ENCODE measurements at regions not wholly inside any gene's neighbourhood (a gene's known extent, or its start where the extent isn't known, plus 50 kb on each side); places are given as distances from the start of the nearest gene placed in this dataset.
"Not testable (repeated sequence)": the region's sequence is repeated elsewhere in the genome, so short reads cannot be mapped to it uniquely, and the experiment has no call there.

DNA sequence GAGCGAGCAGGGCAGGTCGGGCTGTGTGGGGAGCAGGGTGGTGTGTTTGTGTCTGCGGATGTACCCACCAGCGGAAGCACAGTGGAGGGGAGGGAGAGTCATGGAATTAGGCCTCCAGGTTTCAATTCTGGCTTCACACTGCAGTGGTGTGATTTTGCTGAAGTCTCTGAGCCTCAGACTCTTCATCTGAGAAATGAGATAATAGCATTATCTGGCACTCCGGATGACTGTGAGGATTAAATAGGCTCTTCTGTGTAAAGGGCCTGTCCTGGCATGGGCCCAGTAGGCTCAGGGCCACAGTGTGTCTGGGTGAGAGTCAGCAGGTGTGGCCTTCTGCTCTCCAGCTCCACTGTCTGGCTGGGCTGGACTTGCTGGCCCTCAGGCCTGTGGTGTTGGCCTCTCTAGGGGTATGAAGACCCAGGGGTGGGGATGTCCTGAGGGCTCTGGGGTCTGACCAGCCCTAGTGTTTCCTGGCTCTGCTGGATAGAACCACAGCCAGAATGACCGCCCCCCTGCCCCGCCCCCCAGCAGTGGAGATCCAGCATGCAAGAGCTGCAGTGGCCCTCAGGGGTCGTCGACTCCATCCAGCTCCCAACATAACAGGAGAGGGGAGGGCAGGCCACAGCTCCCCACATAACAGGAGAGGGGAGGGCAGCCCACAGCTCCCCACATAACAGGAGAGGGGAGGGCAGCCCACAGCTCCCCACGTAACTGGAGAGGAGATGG, 178.6 kb downstream of the RPS24 start:
- no peak for DNase-seq

DNA sequence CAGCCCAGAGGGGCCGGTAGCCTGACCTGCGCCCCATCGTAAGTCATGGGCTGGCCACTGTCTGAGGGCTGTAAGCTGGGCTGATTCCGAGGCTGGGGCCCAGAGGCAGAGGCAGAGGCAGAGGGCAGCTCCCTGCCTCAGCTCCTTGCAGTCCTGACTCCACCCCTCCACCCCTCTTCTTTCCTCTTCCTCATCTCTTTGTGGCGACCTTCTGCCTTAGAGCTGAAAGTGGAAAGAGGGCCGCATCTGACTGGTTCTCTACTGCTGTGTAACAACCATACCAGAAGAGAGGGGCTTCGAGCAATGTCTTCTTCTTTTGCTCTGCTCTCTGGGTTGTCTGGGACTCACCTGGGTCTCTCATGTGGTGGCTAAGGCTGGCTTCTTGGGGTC, 179.1 kb downstream of the RPS24 start:
- no peak for DNase-seq

DNA sequence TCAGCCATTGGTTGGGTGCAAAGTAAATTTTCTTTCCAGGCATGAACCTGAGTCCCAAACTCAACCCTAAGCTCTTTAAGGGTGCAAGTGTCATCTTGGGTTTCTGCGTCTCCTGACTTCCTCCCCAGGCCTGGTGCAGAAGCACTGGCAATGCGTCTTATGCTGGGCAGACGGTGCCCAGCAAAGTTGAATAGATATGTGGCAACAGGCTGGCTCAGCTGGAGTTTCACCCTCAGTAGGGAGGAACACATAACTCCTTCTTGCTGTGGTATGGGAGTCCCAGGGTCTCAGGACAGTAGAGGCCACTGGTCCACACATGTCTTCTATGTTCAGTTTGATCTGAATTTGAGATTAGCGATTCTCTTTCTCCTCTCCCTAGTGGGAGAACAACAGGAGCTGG, 181.3 kb downstream of the RPS24 start:
- peak; percentile 32 for DNase-seq

DNA sequence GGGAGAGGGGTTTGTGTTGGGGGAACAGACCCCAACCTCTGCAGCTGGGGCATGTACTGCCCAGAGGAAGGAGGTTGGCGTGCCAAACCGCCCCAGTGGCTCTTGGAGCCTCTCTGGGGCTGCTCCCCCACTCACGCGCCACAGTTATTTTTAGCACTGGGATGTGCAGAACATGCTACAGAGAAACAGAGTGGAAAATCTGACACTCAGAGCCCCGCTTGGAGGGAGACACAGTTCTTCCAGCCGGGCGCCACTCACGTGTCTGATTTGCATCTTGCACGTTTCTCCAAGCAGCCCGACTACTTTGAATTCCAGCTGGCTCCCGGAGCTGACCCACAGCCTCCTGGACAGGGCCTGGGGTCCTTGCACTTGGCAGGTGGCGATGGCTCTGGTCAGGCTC, 182.0 kb downstream of the RPS24 start:
- peak; percentile 93 for DNase-seq

DNA sequence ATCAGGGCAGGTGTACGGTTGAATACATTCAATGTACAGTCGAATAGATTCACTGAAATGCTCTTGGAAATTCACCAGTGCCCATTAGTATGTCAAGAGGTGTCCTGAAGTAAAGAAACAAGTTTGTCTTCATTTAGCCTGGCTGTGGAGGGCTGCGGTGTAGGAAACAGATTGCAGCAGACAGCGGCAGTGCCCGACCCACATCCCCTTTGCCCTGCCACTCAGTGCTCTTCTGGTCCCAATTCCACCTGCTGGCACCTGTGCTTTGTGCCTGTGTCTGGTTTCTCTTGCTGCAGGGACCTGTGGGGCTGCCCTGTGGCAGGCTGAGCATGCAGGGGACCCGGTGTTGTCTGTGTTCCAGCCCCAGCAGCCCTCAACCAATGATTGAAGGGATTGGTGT, 183.7 kb downstream of the RPS24 start:
- no peak for DNase-seq

DNA sequence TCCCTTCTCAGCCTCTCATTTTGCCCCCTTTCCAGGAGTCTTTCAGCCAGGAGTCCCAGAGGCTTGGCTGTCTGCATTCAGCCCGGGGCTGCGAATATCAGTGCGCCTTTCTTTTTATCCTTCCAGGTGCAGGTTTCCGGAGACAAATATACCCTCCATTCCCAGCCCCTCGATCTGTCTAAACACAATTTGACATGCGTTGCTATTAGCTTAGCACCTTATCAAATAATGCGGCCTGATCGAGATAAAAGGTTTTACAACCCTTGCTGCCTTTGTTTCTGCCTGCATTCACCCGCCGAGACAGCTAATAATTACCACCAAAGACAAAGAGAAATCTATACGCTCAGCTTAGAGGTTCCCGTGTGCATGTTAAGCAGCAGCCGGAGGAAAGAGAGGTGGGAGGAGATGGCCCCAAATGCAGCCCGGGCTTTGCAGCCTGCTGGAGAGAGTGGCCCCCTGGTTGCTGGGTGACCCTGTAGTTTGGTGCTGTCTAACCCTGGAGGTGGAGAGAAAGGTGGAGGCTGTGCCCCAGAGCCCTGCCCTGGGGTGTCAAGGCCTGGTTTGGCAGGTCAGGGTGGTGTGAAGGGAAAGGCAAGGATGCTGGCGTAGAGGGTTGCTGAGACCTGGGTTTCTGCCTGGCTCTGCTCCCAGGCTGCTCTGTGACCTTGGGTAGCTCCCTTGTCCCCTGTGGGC, 185.3 kb downstream of the RPS24 start:
- DNase-seq, result peak; percentile 52

DNA sequence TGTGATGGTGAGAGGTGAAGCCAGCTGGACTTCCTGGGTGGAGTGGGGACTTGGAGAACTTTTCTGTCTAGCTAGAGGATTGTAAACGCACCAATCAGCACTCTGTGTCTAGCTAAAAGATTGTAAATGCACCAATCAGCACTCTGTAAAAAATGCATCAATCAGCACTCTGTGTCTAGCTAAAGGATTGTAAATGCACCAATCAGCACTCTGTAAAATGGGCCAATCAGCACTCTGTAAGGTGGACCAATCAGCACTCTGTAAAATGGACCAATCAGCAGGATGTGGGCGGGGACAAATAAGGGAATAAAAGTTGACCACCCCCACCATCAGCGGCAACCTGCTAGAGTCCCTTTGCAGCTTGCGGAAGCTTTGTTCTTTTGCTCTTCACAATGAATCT, 185.9 kb downstream of the RPS24 start:
- DNase-seq, result not testable (repeated sequence)

DNA sequence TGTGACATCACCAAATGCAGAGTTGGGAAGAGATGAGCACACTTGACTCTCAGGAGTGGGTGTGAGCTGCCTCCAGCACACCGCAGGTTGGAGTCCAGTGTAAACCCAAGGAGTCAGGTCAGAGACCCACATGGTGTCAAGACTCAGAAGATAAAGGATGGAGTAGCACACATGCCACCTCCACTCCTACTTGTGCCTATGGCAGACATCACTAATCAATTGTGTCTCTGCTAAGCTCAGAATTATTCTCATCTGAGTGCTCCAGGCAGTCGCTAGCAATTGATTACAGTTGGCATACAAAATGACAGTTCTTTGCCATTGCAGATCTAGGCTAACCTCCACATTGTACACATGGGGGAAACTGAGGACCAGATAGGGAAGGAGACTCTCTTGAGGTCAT, 187.1 kb downstream of the RPS24 start:
- DNase-seq, result no peak

DNA sequence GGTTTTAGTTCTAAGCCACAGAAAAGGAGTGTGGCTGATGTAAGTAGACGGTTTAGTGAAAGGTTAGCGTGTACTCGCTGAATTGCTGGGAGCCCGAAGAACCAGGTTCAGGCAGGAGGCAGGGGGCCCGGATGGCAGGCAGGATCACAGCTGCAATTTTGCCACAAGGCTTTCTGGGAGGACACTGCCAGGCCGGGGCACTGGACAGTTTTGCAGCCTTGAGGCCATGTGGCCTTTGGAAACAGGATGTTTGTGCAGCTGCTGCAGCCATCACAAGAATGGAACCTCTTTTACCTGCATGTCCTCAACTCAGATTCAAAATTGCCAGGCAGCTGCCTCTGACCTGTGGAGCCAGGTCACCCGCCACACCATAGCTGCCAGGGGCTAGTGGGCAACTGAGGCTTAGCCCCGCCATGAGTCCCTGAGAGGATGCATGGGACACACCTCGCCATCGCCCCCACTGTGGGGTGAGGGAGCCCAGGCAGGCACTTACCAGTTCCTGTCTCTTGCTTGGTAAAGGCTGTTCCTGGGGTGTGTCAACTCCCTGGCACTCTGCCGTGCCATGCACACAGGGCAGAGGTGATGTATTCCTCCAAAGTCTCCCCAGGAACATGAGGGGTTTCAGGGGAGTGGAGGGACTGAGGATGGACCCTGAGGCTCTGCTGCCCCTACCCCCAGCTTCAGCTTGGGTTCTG, 188.6 kb downstream of the RPS24 start:
- no peak for DNase-seq

DNA sequence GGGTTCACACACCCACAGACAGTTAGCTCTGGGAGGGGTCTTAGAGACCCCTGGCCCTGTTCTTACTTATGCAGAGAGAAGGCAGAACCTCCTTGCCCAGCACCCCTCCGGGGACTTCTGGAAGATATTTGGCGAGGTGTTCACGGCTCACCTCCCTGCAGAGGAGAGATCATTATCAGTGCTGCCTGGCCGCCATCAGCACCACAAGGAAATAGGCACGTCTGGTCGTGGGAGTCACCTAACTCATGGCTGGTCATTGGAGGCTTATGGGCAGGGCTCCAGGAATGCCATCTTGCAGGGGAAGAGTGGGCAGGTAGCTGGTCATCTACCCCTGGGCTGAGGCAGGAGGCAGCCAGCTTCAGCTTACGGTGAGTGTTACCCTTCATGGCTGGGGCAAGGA, 189.4 kb downstream of the RPS24 start:
- no peak for DNase-seq

DNA sequence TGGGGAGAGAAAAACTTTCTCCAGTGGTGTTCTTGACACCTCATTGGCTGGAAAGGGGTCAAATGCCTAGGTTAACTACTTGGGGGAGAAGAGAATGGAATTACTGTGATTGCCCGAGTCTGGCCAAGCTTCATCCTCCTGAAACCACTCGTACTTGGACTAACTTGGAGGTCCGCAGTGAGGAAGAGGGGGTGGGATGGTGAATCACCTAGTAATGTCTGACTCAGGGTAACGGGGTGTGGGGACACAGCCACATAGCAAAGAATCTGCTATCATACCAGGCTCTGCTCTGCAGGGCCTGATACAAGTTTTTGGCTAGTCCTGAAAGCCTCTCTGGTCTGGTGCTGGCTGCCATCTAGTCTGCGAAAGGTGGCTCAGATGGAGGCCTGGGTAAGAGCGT, 190.9 kb downstream of the RPS24 start:
- DNase-seq, result no peak

DNA sequence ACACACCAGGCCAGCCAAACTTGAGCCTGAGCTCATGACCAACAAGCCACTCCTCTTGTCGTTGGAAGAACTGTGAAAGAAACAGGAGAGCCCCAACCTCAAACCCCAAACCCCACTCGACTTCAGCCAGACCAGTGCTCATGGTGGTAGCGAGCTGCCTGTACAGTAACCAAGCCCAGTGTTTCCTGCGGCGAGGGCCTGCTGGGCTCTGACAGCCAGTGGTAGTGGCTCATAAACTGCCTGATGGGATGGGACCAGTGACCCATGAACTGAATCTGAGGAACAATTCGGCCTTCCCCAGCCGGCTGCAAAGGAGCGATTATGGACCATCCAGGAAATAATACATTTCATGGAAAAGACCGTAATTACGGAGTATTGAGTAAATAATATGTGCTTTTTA, 191.9 kb downstream of the RPS24 start:
- peak; percentile 72 for DNase-seq

DNA sequence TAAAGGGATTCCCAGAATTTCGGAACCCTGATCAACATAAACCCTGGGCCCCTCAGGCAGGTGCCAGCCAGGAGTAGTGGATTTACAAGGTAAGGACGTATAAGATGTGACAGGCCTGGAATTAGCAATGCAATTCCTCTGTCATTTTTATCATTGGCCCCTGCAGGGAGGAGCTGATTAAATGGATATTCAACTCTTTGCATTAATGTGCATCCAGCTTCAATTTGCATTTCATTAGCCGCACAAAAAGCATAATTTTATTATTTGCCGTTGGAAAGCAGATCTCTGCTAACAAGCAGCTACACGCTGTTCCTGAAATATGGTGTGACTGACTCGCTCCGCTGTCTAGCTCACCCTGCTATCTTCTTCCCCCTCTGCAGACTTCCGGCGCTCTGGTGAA, 195.8 kb downstream of the RPS24 start:
- no peak for DNase-seq

DNA sequence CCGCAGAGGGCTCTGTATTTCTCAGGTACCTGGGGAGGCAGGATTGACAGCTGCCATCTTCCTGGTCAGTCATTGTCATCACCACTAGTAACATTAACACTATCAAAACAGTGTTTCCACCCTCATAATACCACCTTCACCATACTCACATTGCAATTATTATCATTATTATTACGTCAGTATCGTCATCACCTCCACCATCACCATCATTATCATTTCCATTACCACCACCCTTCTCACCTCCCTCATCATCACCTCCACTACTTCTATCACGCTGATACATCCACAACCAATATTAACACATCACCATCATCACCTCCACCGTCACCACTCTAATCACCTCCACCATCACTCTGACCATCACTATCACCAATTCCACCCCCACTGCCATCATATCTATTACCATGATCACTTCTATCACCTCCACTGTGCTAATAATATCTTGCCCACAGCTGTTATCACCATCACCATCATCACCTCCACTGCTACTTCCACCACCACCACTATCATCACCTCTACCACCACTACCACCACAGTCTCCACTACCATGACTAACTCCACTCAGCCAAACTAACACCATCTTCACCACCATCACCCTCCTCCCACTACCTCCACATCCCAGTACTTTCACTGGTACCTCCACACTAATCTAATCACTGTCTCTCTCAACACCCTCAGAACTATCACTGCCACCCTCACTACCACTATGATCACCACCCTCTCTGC, 196.4 kb downstream of the RPS24 start:
- no peak for DNase-seq

DNA sequence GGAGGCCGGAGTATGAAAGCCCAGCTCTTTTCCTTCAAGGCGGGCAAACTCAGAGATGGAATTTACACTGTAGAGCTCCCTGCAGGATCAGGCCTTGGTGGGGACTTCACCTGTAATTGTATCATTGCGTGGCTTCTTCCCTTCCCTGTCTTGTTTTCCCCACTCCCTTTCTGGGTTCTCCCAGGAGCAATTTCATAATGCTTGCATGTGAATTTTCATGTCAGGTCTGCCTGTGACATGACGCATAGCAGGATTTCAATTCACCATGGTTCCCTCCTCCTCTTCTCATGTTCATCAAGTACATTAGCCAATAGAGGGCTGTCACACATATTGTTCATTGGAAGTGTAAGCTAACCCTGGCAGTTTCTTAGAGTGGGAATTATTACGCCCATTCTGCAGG, 197.7 kb downstream of the RPS24 start:
- DNase-seq, result no peak

DNA sequence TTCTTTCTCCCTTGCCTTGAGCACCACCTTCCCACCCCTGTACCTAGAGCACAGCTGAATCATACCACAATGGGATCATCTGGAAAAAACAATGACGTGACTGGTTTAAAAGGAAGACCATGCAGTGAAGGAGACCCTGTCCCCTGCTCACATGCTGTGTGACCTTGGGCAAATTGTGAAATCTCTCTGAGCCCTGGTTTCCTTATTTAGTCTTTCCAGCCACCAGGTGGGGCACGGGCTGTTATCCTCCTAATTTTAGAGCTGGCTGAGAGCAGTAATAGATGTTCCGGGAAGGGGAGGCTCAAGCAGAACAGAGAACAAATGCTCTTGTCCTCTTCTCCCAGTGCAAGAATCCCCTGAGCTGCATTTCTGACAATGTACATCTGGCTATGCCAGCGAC, 198.3 kb downstream of the RPS24 start:
- DNase-seq, result no peak

DNA sequence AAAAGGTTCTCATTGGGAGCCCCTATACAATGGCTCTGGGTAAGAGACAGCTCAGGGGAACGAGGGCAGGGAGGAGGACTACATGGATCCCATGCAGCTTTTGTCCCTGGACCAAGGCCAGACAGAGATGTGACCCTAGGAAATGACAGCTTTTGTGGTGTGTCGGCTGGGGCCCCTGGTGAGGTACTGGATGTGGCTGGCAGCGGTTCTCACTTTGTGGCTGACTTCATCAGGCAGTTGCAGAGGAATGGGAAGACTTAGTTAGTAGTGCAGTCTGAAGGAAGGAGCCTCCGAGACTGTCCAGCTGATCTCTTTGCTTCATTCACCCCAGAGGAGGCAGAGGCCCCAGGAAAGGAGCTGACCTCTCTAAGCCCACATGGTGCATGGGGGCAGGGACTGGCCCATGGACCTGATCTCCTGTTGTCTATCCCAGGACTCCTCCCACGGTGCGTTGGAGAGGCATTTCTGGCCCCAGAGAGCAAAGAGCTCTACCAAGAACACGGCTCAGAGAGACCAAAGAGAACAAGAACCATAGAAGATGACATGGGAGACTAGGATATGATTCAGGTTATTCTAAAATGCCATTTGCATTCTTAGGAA, 202.9 kb downstream of the RPS24 start:
- DNase-seq, result no peak

DNA sequence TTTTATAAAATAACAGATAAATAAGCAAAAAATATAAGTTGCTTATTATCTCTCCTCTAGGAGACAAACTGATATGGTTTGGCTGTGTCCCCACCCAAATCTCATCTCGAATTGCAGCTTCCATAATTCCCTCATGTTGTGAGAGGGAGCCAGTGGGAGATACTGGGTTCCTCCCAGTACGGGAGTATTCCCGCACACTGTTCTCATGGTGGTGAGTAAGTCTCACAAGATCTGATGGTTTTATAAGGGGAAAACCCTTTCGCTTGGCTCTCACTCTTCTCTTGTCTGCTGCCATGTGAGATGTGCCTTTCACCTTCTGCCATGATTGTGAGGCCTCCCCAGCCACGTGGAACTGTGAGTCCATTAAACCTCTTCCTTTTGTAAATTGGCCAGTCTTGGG, 204.3 kb downstream of the RPS24 start:
- not testable (repeated sequence) for DNase-seq

DNA sequence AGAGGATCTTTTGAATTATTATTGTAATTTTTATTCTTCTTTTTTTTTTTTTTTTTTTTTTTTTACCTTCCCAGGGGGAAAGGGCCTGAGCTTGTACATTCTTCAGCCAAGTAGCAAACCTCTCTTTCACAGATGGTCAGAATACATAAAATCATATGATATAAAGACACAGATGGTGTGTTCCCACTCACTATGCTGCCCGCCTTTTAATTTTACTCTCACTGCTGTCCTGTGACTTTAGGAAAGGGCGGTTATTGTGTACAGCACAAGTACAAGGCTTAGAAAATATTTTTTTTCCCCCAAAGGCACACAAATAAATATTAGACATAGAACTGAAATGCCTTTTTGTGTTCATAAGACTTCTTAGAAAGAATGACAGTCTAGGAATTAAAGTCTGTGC, 213.6 kb downstream of the RPS24 start:
- DNase-seq, result no peak

DNA sequence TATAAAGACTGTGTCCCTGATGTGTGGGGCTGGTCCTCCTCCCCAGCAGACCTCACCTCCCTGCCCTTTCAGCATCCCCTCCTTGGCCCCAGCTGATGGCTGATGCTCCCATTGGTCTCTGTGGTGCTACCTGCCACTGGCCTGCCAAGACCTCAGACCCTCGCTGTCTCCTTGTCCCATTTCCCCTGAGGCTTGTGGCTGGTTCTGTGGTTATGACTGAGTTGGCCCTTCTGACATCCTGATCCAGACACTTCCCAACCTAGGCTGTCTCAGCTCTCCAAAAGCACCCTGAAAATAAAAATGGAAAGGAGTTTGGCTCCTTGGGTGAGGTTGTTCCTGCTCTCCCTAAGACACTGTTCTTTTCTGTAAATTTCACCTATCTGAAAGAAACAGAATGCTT, 214.2 kb downstream of the RPS24 start:
- no peak for DNase-seq

DNA sequence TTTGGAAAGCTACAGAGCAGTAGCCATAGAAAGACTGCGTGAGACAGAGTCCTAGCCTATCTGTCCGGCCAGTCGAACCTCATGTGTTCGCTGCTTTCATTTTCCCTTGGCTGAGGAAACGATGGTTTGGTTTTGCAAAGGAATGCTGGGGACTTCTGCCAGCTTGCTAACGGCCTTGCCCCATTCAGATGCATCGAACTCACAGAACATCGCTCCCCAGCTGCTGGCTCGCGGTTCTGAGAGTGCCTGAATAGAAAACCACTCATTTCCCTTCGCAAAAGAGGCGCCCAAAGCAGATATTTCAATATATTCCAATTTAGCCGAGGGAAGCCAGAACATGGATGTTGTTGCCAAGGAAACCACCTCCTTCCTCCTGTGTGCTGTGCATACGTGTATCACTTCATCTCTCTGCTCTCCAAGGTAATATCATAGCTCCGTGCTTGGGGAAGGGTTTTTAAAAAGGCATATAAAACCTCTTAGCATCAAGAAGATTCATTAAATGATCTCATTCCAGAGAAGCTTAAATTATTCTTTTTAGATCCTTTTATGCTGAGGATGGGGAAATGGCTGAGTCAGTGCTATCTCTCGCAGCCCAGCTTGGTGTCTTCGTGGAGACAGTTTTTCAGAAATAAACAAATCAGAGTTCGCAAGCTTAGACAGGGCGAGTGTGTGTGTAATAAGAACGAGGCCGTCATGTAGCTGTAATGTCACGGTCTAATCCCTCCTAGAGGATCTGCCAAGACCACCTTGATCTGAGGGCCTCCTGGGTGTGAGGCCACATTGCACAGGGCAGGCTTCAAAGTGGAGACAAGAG, 215.2 kb downstream of the RPS24 start:
- peak; percentile 31 for DNase-seq

DNA sequence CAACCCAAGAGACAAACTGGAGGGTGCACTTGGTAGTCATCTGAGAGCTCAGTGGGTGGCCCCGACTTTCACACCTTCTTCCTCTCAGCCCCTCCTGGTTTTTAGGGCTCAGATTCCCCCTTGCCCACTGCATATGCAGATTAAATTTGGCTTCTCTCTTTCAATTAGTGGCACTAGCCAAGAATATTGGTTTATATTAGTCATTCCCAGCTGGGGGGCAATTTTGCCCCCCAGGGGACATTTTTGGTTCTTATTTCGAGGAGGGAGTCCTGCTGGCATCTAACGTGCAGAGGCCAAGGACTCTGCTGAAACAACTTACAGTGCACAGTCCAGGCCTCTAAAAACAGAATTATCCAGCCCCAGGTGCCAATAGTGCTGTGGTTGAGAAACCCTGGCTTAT, 216.0 kb downstream of the RPS24 start:
- DNase-seq, result no peak

Data from eye (tissue), 1 donor.